ENCODE measurements at regions not wholly inside any gene's neighbourhood (a gene's known extent, or its start where the extent isn't known, plus 50 kb on each side); places are given as distances from the start of the nearest gene placed in this dataset.

- TF ChIP-seq JUND (IDR thresholded peaks at IDR 0.05; ENCODE audit: low read depth, low read length) (no peak), CTCF (IDR thresholded peaks at IDR 0.05 in 2 of 3, conservative IDR thresholded peaks at IDR 0.05 in 1 of 3; ENCODE audit: control insufficient read depth in 2 of 3, extremely low read depth in 1 of 3, insufficient read depth in 1 of 3, low read depth in 3 of 3, low read length in 3 of 3) (no peak), RELA (IDR thresholded peaks at IDR 0.05; ENCODE audit: borderline replicate concordance, partially characterized antibody) (no peak), FOXM1 (IDR thresholded peaks at IDR 0.05; ENCODE audit: low read depth, low read length) (no peak), ESRRA (IDR thresholded peaks at IDR 0.05; ENCODE audit: low read length) (no peak), MAX (IDR thresholded peaks at IDR 0.05; ENCODE audit: low read depth, low read length) (no peak), MEF2A (IDR thresholded peaks at IDR 0.05; ENCODE audit: insufficient read depth, low read depth, low read length) (no peak), SIN3A (IDR thresholded peaks at IDR 0.05; ENCODE audit: low read depth, low read length) (no peak)
Measured at GRCh38 chr3:150131663-150132062, 161.0 kb upstream of the PFN2 start.
